Activated CD4-positive, alpha-beta T cell treated with anti-CD3 and anti-CD28 coated beads, Interleukin-2, Interleukin-6, amounts not matched to agents 100 ng/mL and 50 ng/mL, durations not matched to agents 16 hours and 8 hours (primary cell): ENCODE measurements at regions not wholly inside any gene's neighbourhood (a gene's known extent, or its start where the extent isn't known, plus 50 kb on each side); places are given as distances from the start of the nearest gene placed in this dataset.
A peak's percentile ranks its signal among the peaks of the same experiment; 100 is the strongest.

ENCODE experiments used
- DNase-seq: peaks from one replicate; pipeline ENCODE4 v3.0.0-alpha.2; 2020

DNA sequence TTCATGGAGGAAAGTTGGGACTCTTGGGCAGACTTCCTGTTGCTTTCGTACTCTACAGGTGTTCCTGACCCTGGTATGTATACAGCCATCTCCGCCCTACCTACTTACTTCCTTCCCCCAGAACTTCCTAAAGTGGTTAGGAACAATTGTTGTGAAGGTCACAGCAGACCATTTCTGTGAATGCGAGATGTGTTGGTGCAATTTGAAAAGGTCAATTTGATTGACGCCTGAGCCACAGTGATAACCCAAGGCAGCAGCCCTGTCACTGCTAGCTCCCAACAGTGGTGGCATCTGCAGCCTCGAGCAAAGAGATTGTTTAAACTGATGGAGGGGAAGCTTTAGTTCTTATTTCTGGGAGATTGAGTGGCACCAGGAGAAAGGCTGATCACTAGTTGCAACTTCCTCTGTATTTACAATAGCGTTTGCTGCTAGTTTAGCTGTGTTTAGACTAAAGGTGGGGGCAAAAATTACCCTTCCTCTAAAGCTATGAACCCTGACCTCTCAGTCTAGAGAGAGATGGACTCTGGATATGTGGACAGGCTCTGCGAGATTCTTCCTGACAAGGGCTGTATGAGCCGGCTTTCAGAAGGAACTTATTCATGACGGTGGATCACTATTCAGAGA is 78.3 kb upstream of the MAP4K3 start:
- DNase-seq, result no peak

DNA sequence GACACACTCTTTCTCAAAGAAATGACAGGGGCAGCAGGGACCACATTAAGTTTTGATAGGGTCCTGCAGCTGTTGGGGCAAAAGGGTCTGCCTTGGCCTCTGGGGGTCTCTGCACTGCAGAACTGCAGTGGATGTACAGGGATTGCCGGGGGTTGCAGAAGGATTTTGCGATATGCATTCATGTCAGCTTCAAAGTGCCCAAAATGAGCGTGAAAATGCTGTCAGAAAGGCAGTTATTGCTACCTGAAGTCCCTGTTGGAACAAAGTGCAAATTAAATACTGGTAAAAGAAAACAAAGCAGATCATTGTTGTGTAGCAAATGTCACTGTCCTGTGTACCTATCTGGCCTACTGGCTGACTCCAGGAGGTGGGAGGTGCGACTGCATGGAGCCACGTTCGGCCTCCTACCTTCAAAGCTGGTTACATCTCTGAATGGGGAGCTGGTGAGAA is 78.8 kb upstream of the MAP4K3 start:
- DNase-seq, result no peak

DNA sequence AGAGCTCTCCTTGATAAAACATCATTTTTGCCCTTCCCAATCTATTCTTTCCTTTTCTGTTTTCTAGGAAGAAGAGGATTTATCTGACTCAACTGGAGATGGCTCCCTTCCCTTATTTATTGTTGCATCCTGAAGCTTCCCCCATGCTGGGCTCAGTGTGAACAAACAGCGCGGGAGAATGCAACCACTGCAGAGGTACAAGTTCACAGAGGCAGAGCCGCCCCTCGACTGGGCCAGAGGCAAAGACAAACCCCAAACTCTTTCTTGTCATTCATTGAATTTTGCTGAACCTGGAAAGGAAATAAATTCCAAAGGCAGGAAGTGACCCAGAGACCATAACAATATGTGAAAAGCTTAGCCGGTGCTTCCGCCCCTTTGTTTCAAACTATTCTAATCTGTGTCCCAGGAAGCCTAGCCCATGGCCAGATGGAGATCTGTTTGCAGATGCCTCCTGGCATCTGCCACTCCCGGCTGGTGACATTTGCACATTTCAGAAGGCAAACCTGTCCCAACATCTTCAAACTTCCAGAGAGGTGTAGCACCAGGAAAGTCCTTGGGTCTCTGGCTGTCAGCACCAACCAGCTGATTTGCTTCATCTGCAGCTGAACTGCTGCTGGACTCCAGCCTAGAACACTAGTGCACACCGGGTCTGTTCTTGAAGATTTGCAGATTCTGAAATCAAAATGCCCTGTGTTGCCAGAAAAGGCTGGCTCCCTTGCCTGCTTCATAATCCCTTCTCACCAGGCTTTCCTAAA is 79.4 kb upstream of the MAP4K3 start:
- DNase-seq, result no peak

GRCh38 chr2:39517102-39517436 is 80.0 kb upstream of the MAP4K3 start:
- no peak for DNase-seq

GRCh38 chr2:39517622-39518021 is 80.5 kb upstream of the MAP4K3 start:
- no peak for DNase-seq

GRCh38 chr2:39519886-39520285 is 82.8 kb upstream of the MAP4K3 start:
- DNase-seq, result no peak

- no peak for DNase-seq
These were observed 84.9 kb upstream of the MAP4K3 start for GRCh38 chr2:39521876-39522517.

DNA sequence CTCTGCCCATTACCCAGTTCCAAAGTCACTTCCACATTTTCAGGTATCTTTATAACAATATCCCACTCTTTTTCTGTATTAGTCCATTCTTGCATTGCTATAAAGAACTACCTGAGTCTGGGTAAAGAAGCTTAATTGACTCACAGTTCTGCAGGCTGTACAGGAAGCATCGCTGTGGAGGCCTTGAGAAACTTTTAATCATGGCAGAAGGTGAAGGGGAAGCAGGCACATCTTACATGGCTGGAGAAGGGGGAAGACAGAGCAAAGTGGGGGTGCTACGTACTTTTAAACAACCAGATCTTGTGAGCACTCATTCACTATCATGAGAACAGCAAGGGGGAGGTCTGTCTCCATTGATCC is 85.4 kb upstream of the MAP4K3 start:
- no peak for DNase-seq

DNA sequence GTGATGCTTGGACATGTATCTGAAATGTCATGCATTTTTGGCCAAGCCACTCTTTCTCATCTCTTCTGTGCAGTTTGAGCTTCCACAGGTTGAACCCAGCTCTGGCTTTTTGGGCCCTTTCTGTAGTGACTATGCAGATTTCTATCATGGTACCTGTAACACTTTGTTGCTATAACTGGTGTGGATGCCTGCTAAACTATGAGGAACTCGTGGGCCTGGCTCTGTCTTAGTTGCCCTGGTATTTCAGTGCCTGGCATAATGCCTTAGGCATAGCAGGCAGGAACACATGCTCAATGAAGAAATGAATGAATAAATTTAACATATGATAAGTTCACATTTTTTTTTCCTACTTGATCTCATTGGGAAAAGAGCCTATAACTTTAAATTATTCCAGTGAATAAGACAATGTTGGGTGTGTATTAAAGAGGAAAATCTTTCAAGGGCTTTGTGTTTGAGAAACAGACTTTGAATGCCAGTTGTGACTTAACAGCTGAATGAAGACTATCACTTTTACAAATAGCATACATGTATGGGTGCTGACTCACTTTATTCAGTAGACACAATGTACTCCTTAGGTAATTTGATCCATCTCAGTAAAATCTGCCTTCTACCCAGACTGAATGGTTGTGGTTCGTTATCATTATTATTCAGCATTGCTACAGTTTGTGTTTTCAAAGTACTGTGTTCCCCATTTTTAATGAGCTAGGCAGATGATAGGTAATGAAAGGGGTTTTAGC is 86.4 kb upstream of the MAP4K3 start:
- no peak for DNase-seq

DNA sequence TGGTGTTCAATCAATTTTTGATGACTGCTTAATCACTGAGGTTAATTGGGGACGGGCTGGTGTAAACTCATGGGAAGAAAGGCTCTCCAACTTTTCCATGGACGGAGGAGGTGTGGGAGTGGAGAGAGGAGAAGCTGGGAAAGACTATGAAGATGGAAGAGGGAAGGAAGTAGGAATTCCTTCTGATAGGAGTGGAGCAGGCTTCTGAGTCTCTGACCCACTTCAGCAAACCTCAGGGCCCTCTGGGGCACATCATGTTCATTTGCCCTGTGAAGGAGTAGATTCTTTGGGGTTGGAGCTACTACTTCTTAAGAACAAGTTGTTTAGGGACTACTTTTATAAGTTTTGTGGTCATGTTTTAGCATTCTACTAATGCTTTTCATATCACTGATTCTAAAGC is 87.0 kb upstream of the MAP4K3 start:
- no peak for DNase-seq

DNA sequence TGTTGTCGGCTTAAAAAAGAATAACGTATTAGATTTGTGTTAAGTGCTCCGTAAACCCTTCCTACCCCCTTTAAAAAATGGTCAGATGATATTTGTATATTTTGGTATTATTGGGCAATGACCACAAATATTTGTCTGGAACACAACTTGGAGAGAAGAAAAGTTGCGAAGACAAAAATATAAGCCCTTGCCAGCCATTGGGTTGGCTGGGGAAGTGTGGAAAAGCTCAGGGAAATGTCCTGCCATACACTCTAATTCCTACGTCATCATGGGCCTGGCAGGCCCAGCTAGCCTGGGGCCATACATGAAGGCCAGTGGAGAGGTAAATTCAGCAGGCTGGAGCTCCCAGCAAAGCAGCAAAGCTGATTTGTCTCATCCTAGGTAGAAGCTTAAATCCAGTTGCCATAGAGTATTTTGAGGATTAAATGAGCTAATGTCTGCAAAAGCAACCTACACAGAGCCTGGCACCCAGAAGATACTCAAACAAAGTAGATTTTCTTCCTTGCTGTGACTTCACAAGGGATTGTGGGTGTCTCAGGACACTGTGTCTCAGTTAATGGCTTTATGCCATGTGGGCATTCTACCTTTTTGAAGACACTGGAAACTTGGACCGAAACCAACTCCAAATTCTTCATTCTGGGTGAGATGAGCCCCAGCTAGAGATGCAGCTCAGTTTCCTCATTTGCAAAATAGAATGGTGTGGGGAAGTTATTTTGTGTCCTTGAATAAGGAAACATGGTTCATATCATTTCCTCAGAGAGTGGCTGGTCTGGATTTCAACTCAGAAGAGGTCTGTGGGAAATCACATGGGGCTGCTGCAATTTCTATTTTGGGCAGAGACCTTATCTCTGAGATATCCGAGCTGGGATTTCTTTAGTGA is 87.9 kb upstream of the MAP4K3 start:
- no peak for DNase-seq

DNA sequence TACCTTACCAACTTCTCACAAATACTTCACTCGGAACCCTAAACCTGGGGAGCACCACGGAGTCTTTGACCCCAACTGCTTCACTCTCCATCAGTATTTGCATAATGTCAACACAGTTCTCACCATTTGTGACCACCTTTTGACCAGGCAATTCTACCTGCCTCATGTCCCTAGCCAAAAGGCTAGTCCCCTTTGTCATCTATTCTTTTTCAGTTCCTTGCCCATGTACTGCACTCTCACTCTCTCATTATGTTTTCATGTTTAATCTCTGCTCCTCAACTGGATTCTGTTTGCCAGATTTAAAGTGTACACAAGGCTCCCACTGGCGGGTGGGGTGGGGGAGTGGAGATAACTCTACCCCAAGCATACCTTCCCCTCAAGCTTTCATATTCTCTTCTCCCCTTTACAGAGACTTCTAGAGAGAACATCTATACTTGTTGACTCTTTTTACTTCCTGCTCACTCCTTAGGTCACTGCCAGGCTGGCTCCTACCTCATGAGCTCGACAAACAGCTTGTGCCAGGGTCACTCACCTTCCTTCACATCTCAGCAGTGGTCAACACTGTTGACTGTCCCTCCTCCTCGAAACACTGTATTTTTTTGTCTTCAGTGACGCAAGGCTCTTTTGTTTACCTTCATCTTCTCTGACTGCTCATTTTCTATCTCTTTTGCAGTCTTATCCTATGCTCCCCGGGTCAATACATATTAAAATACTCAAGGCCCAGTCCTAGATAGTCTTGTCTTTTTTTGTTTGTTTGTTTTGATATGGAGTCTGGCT is 88.7 kb upstream of the MAP4K3 start:
- DNase-seq, result no peak

DNA sequence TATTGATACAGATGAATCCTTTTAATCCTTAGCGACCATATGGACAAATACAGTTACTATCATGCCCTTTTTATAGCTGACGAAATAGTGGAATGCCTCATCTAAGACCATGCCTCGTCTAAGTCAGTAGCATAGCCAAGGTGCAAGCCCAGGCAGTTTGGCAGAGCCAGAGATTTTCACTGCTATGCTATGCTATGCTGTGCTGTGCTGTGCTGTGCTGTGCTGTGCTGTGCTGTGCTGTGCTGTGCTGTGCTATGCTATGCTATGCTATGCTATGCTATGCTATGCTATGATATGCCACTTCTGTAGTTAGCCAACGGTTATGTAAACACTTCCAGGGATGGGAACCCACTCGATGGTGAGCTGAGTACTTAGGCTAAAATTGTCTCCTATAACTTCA is 91.6 kb upstream of the MAP4K3 start:
- no peak for DNase-seq

DNA sequence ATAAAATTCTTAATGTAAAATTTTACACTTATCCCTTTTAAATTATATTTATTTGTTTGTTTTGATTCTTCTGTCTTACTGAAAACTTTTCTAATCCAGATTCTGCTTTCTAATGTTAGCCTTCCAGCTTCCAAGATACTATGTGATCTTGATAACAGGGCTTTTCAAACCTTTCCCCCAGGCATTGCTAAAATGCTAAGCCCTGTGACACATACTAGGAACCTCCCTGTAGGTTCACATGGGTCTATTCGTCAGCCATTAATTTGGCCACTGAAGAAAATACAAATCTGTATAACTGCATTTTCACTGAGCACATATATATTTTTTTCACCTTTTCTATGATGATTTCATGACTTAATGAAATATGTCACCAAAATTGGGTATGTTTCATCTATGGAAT is 92.8 kb upstream of the MAP4K3 start:
- DNase-seq, result no peak

DNA sequence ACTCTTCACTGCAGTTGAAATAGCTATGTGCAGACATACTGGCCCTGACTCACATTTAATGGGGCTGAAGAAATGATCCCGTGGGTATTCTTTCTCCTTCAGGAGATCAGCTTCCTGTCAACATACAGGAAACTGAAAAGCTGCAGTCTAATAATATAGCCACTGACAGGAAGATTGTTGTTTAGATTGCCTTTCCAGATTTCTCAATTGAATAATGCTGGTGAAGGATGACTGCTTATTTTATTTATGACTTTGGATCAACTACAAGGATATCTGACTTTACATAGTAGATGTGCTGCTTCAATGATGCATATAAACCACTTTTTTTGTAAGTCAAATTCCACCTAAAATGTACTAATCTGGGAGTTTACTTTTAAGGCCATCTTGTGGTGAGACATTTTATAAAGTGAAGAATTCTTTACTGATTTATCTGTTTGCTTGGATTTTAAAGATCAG is 93.4 kb upstream of the MAP4K3 start:
- DNase-seq, result no peak

- no peak for DNase-seq
These were observed 94.2 kb upstream of the MAP4K3 start for GRCh38 chr2:39531220-39531777.

GRCh38 chr2:39532933-39533332 is 95.8 kb upstream of the MAP4K3 start:
- no peak for DNase-seq

DNA sequence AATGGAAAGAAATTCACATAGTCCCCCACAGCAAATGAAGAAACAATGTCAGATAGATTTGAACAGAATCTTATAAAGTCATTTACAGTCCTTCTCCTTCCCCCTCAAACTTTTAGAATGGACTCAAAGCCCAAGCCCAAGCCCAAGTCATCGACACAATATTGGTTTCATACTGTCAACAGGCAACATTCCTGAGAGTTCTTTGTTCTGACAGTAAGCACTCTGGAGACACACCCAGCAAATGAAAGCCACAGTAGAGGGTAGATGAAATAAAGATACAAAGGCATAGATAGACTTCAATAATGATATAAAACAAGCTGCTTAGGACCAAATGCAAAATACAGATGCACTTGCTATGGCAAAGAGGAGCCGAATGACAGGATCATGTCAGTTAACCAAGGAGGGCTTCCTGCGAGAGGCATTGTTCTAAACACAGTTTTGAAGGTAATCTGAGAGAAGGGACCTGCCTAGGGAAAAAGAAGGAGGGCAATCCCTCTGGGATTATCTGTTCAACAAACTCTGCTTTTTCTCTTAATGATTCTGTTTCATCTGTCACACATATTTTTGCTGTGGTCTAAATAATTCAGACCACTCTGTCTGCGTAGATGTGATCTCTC is 97.1 kb upstream of the MAP4K3 start:
- no peak for DNase-seq

DNA sequence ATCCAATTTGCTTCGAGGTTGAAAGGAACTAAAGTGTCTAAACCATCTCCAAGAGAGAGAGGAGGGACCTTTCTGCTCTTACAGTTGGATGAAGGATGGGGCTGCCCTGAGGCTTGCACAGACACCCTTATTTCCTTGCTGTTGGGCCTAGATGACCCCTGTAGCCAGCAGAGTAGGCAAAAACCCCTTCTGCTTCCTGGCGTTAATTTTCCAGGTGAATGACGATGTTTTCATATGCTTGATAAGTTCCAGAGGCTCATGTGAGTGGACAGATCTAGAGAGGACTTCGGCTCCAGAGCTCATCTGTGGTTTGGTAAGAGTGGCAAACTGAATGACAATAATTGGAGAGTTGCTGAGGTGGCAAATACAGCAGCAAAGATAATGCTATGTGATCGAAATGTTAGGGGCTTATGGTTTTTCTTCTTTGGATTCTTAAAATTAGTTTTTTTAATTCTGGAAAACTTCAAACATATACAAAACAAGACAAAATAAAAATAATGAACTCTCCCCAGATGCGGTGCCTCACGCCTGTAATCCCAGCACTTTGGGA is 98.6 kb upstream of the MAP4K3 start:
- DNase-seq, result no peak

GRCh38 chr2:39537150-39537549 is 100.1 kb upstream of the MAP4K3 start:
- DNase-seq, result peak; percentile 18

DNA sequence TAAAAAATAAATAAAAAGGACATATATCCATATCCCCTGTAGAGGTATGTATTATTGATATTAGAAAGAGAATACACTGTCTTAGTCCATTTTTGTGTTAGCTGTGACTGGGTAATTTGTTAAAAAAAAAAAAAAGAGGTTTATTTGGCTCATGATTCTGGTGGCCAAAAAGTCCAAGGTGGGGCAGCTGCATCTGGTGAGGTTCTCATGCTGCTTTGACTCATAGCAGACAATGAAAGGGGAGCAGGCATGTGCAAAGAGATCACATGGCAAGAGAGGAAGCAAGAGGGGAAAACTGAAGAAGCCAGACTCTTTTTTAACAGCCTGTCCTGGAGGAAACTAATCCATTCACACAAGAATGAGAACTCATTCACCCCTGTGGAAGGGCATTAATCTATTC is 101.6 kb upstream of the MAP4K3 start:
- no peak for DNase-seq
